OCI-LY1 (cell line): ENCODE measurements at regions not wholly inside any gene's neighbourhood (a gene's known extent, or its start where the extent isn't known, plus 50 kb on each side); places are given as distances from the start of the nearest gene placed in this dataset.
"Not testable (repeated sequence)": the region's sequence is repeated elsewhere in the genome, so short reads cannot be mapped to it uniquely, and the experiment has no call there.

Experiments
- CTCF ChIP-seq: fragments of 200-600 bp; sonication (generic), shearing (Covaris generic); IDR thresholded peaks from 2 replicates; pipeline ENCODE4 v1.5.1; 2017; ENCODE audit warnings: mild to moderate bottlenecking, antibody characterized with exemption, low read length, moderate library complexity, mixed read lengths
- EZH2 ChIP-seq: fragments of 200-600 bp; sonication (generic), shearing (Covaris generic); IDR thresholded peaks from 2 replicates; pipeline ENCODE4 v1.8.0; 2017; ENCODE audit warnings: borderline replicate concordance, mixed run types, mild to moderate bottlenecking, antibody characterized with exemption, low read length, moderate library complexity, mixed read lengths

- TF ChIP-seq CTCF, EZH2: not testable (repeated sequence)
Observed at GRCh38 chr4:190122161-190123142, 51.1 kb upstream of the DUX4 start.
